NCI-H82 treated with DMSO at 0.1 percent for 48 hours (cell line): ENCODE measurements at regions not wholly inside any gene's neighbourhood (a gene's known extent, or its start where the extent isn't known, plus 50 kb on each side); places are given as distances from the start of the nearest gene placed in this dataset.
"Not testable (repeated sequence)": the region's sequence is repeated elsewhere in the genome, so short reads cannot be mapped to it uniquely, and the experiment has no call there.

Experiments
- DNase-seq: peaks from one replicate; lab custom pipeline; 2025; ENCODE audit not compliant: unreplicated experiment; lab: John Stamatoyannopoulos, UW

- no peak for DNase-seq
Measured at GRCh38 chr4:66223068-66223703, 552.9 kb upstream of the EPHA5 start.

DNA sequence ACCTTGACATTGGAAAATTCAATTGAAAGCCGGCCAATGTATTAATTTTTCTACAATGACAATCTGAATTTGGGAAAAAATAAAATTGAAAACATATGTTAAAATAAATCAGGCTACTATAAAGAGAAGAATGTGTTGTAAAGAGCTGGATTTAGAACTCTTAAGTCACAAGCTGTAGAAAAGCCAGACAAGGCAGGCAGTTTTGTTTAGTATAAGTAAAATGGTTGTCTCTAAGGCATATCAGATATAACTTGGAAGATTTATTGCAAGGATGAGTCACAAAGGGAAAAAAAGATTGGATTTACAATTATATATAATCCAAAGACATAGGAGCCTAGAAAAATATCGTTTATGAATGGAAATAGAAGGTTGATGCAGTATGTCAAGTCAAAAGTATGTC, 549.1 kb upstream of the EPHA5 start:
- DNase-seq: no peak

- DNase-seq: no peak
Measured at GRCh38 chr4:66216252-66216651, 546.0 kb upstream of the EPHA5 start.

DNA sequence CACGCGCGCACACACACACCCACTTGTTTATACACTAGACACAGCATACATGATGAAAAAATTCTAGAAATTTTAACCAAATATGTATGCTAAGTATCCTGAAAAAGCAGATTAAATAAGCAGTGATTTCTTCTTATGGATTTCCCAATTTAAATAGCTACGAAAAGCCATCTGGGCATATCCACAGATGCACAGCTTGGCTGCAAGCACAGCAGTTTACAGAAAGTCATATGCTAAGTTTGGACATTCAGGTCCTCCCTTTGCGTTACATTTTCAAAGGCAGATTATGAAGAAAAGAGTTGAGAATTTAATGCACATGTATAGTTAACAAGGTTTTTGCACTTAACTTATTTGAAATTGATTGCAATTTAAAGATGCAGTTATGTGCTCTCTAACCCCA, 542.2 kb upstream of the EPHA5 start:
- no peak for DNase-seq

- no peak for DNase-seq
Measured at GRCh38 chr4:66204534-66205247, 534.4 kb upstream of the EPHA5 start.

- no peak for DNase-seq
Measured at GRCh38 chr4:66202870-66203269, 532.6 kb upstream of the EPHA5 start.

DNA sequence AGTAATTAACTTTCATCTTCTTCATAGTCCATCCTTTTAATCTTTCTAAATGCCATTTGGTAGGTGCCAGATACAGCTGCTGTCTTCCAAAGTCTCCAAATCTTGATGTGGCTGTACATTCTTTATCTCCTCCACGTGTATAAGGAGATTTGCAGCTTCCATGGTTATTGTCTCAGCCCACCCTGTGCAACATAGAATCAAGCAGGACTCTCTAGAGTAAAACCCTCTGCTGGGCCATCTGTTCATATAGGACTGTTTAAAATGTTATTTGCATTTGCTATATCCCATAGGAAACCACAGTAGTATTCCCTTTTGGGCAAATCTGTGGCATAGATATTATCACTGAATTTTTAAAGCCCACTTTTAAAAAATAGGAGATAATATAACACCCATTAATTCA, 527.2 kb upstream of the EPHA5 start:
- peak; percentile 91 for DNase-seq

DNA sequence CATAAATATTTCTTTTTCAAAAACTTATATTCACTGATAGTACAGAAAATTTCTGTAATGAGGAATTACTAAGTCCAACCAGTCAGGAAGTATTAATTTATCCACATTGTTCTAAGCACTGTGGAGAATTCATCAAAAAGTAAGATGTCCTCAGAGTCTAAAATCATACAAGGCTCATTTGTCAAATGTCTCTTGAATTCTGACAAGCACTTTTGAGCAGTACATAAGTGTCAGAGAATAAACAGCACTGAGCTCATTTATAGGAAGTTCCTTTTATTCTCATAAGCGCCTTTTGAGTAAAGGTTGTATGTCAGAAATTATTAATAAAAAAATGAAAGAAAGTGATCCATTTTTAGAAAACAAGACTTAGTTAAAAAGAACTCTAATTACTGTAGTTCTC, 523.2 kb upstream of the EPHA5 start:
- DNase-seq: no peak

- no peak for DNase-seq
Measured at GRCh38 chr4:66187175-66187720, 517.0 kb upstream of the EPHA5 start.

GRCh38 chr4:66186095-66186494, 515.8 kb upstream of the EPHA5 start:
- DNase-seq: no peak

DNA sequence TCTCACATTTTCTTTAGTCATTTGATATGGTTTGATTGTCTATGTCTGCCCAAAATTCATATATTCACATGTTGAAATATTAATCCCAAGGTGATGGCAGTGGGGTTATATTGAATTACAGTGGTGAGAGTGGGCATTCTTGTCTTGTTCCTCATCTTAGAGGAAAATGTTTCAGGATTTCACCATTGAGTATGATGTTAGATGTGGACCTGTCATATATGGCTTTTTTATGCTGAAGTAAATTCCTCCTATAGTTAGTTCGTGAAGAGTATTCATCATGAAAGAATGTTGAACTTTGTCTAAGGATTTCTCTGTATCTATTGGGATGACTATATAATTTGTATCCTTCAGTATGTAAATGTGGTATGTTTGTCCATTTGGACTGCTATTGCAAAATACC, 512.3 kb upstream of the EPHA5 start:
- DNase-seq: no peak

GRCh38 chr4:66178906-66179305, 508.6 kb upstream of the EPHA5 start:
- DNase-seq: no peak

- DNase-seq: no peak
Measured at GRCh38 chr4:66169341-66169740, 499.1 kb upstream of the EPHA5 start.

- DNase-seq: no peak
Measured at GRCh38 chr4:66164869-66165268, 494.6 kb upstream of the EPHA5 start.

- DNase-seq: no peak
Measured at GRCh38 chr4:66160606-66161005, 490.3 kb upstream of the EPHA5 start.

DNA sequence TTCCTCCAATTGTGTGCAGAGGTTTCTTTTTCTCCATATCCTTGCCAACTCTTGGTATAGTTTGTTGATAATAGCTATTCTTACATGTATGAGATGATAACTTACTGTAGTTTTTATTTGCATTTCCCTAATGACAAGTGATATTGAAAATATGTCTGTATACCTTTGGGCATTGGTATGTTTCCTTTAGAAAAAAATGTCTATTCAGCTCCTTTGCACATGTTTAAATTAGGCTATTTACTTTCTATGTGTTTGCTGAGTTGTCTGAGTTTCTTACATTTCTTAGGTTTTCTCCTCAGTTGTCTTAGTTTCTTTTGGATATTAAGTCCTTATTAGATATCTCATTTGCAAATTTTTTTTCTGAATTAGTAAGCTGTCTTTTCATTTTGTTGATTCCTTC, 487.3 kb upstream of the EPHA5 start:
- no peak for DNase-seq

GRCh38 chr4:66130042-66130441, 459.8 kb upstream of the EPHA5 start:
- DNase-seq: no peak

- DNase-seq: peak; percentile 60
Measured at GRCh38 chr4:66123831-66124413, 453.6 kb upstream of the EPHA5 start.

GRCh38 chr4:66123190-66123589, 452.9 kb upstream of the EPHA5 start:
- DNase-seq: no peak

DNA sequence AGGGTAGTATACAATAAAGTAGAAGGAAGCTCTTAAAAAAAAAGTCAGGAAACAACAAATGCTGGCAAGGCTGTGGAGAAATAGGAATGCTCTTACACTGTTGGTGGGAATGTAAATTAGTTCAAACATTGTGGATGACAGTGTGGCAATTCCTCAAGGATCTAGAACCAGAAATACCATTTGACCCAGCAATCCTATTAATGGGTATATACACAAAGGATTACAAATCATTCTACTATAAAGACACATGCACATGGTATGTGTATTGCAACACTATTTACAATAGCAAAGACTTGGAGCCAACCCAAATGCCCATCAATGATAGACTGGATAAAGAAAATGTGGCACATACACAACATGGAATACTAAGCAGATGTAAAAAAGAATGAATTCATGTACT, 444.9 kb upstream of the EPHA5 start:
- not testable (repeated sequence) for DNase-seq

DNA sequence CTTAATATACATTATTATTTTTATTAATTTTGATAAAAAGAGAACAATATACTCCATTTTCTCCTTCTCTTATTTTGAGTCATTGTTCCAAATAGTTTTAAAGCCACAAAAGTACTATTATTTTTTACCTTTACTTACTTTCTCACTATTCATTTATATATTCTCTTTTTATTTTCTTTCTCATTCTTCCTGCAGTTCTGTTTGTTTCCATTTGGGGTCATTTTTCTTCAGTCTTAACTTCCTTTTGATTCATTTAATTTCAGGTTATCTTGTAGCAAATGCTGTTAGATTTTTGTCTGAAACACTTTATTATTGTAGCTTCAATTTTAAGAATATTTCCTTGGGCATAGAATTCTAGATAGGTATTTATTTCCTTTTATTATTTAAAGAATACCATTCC, 438.6 kb upstream of the EPHA5 start:
- DNase-seq: no peak

- no peak for DNase-seq
Measured at GRCh38 chr4:66097218-66097617, 426.9 kb upstream of the EPHA5 start.
